RPMI8226 (cell line): ENCODE measurements at regions not wholly inside any gene's neighbourhood (a gene's known extent, or its start where the extent isn't known, plus 50 kb on each side); places are given as distances from the start of the nearest gene placed in this dataset.

Source experiments
- DNase-seq: peaks from one replicate; pipeline ENCODE4 v3.0.0-alpha.2; 2015

- DNase-seq, result no peak
Observed at GRCh38 chr13:39245688-39246087, 207.4 kb downstream of the NHLRC3 start.

DNA sequence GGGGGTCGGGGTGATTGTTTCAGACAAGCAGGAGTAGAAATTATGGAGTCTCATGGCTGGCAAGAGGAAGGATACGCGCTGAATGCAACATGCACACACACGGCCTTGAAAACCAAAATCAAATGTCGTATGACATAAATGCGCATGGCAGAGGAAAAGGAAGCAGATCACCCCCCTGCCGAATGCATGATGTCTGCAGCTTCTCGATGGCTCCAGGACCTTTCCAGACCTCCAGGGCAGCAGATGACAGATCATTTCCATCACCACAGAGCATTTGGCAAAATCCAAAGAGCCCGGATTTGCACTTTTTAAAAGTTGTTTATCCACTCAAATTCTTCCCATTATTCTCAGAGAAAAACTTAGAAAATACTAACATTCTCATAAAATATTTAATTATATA lies 211.7 kb downstream of the NHLRC3 start:
- no peak for DNase-seq

GRCh38 chr13:39250440-39250839 lies 212.2 kb downstream of the NHLRC3 start:
- DNase-seq, result no peak

GRCh38 chr13:39251340-39251739 lies 213.1 kb downstream of the NHLRC3 start:
- DNase-seq, result no peak

DNA sequence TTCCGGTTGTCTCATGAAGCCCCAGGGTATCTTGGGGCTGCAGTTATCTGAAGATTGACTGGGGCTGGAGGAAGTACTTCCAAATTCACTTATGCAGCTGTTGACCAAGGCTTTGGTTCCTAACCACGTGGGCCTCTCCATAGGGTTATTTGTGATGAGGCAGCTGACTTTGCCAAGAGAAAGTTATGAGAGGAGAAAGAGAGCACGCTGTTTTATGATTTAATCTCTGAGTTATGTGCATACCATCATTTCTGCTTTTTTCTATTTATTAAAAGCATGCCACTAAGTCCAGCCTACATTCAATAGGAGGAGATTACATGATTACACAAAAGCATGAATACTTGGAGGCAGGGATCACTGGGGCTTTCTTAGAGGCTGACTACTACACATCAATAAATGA lies 215.5 kb downstream of the NHLRC3 start:
- DNase-seq, result no peak

DNA sequence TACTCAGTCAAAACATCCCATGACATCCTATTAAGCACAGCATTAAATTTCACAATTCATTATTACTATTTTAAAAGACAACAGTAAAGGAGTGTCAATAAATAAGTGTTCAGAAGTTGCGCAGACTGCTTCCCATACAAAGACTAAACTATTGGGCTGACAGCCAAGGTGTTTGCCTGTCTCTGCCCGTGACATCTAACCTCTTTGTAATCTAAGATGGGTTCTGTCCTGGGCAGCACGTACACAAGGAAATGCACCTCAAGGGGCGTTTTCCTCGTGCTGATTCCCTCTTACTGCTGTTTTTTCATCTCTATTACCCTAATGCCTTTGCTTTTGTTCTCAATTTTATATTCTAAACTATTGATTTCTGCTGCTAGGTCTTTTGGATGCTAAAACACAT lies 216.3 kb downstream of the NHLRC3 start:
- DNase-seq, result no peak

DNA sequence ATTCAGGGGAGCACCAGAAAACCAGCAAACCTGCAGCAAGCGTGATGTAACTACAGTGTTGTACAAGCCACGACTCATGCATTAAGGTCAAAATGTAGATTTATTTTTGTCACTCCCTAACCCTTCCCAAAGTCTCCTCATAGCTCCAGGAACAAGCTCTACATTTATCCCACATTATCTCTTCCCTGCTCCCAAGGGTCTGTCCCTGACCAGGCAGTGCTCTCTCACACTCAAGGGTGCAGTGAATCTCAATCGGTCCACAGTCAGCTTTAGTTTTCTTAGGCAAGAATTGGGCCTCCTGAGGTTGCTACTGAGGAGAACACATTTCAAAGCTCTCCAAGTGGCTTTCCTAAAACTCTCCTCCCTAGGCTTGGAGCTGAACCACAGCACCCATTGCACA lies 219.4 kb downstream of the NHLRC3 start:
- no peak for DNase-seq

DNA sequence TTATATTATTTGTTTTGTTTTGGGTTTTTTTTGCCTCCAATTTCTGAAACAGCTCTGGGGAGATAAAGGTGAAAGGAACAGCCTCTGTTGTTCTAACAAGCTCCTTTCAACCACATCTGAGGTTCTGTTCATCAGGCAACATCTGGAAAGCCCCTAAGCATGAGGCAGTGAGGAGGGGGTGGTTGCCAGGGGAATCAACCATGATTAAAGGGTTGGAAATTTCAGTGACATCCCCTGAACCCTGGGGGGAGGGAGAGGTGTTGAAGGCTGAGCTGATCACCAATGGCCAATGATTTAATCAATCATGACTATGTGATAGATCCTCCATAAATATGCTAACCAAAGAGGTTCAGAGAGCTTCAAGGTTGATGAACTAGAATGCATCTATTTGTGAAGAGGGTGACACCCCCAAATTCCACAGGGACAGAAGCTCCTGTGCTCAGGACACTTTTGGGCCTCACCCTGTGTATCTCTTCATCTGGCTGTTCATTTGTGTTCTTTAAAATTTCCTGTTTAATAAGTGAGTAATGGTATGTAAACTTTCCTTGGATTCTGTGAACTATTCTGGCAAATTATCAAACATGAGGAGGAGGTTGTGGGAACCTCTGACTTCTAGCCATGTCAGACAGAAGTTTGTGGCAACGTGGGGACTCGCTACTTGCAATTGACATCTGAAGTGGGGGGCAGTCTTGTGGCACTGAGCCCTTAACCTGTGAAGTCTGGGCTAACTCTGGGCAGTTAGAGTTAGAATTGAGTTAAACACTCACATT lies 221.3 kb downstream of the NHLRC3 start:
- DNase-seq, result no peak

- DNase-seq, result peak; percentile 21
Observed at GRCh38 chr13:39263033-39263432, 224.8 kb downstream of the NHLRC3 start.

DNA sequence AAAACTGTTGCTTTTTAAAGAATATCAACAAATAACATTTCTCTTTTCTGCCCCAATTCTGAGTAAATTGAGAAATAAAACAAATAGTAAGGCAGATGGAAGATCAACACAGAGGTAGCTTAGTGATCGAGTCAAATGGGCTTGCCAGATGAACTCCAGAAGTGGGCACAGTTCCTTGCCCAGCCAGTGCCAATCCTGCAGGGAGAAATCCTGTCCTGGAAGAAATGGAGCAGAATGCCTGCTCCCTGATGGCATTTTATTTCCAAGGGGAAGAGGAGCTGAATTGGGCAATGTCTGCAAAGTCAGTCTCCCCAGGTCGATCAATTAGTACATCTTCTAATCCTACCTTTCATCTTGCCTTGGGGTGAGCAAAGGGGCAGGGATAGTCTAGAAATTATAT lies 225.3 kb downstream of the NHLRC3 start:
- DNase-seq, result no peak

GRCh38 chr13:39266426-39266825 lies 228.2 kb downstream of the NHLRC3 start:
- no peak for DNase-seq

GRCh38 chr13:39268398-39268797 lies 230.1 kb downstream of the NHLRC3 start:
- DNase-seq, result no peak

DNA sequence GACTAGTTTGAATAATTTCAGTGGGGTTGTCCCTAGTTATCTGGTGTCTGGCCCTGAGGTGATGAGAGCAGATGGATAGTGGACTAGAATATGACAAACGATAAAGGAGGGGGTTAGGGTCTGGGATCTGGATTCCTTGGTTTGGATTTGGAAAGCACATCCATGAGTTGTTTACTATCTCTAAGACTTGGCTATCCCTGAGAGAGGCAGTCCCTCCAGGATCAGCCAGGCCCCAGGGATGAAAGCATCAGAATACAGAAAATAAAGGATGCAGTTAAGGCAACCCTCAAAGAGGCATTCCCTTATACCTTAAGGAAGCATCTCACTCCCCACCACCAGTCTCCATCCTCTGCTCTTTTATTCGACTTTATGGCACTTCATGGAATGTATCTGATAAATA lies 230.7 kb downstream of the NHLRC3 start:
- DNase-seq, result no peak

GRCh38 chr13:39269411-39269810 lies 231.2 kb downstream of the NHLRC3 start:
- DNase-seq, result no peak

DNA sequence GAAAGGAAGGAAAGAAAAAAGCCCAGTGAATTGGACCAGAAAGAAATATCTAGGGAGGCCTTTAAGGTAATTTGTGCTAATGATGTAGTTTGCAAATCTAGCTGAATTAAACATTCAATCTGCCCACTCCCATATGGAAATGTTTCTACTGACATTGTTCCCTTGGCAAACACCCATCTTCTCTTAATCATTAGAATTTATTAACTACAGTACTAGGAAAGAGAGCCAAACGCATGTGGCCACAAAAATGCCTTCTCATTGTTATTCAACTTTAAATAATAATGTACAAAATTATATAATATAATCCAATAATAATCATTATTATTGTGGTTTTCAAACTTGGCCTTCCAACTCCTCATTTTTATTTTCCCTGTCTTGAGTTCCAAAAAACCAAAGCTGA lies 234.7 kb downstream of the NHLRC3 start:
- no peak for DNase-seq

DNA sequence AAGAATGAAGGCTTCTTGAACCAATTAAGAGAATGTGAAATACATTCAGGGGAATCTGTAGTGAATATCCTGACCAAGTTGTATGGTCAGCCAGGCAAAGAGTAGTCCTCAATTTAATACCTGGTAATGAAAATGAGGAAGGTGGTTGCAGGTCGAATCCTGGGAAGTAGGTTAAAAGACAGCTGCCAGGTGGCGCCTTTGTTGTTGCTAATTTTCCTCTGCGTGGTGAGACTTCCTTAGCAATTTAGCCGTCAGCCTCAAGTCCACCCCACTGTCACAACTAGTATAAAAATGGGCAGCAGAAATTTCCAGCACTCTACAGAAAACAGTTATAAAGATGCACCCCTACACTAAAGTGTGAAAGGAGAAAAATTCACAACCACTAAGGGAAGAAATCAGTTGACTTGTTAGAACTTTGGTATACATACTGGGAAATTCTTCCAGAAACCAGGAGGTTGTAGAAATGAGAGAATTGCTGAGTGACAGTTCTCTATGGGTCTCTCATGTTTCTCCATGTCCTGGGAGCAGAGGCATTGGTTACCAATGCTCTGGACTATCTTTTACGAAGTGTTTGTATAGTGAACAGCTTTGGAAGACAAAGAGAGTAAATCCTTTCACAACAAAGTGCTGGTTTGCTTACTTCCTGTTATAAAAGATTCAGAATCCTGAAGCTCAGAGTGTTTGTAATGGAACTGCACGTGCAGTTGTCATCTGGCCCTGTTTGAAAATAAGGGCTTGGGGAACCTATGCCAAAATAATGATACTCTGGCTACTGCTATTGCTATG lies 235.9 kb downstream of the NHLRC3 start:
- no peak for DNase-seq

DNA sequence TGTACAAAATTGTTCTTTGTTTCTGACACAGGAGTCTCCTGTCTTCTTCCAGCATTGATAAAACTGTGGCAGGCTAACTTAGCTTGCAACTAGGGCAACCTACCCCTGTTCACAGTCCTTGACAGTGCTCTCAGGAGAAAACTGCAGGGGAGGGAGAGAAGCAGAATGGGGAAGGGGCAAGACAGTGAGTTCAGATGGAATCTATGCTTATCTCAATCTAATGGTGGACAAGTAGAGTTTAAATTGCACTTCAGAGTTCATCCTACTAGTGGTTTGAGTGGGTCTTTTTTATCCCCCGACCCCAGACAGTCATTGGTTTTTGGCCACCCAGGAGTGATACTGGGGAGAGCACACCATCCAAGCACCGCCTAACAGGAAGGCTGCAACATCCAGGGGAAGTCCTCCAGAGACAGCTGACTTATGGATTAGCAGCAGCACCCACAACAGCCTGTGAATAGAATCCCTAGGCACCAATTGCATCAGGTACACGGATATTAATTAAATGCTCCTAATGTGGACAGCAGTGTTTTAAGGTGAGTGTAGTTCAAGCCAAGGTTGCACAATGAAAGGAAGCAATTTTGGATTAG lies 236.6 kb downstream of the NHLRC3 start:
- no peak for DNase-seq

DNA sequence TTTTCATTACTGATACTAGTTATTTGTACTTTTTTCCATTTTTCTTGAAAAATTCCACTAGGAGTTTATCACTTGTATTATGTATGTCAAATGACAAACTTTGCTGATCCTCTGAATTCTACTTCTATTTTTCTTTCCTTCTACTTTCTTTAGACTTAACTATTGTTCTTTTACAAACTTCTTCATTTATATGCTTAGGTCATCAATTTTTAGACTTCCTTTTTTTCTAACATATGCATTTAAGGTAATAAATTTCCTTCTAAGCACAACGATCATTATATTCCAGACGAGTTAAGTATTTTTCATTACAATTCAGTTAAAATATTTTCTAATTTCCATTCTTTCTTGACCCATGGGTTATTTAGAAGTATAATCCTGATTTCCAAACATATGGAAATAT lies 240.8 kb downstream of the NHLRC3 start:
- no peak for DNase-seq

GRCh38 chr13:39281539-39282150 lies 243.4 kb downstream of the NHLRC3 start:
- no peak for DNase-seq

- no peak for DNase-seq
Observed at GRCh38 chr13:39282400-39282972, 244.2 kb downstream of the NHLRC3 start.

GRCh38 chr13:39283072-39283471 lies 244.8 kb downstream of the NHLRC3 start:
- no peak for DNase-seq

- DNase-seq, result no peak
Observed at GRCh38 chr13:39284801-39285388, 246.6 kb downstream of the NHLRC3 start.
